ENCODE measurements at regions not wholly inside any gene's neighbourhood (a gene's known extent, or its start where the extent isn't known, plus 50 kb on each side); places are given as distances from the start of the nearest gene placed in this dataset.

- peak; percentile 48 for DNase-seq
These were observed 70.4 kb upstream of the DAB2 start for GRCh38 chr5:39495227-39495626.

- no peak for DNase-seq
These were observed 69.8 kb upstream of the DAB2 start for GRCh38 chr5:39494534-39494933.

GRCh38 chr5:39494107-39494510, 69.3 kb upstream of the DAB2 start:
- peak; percentile 77 for DNase-seq

- no peak for DNase-seq
These were observed 66.4 kb upstream of the DAB2 start for GRCh38 chr5:39491210-39491609.

- no peak for DNase-seq
These were observed 64.5 kb upstream of the DAB2 start for GRCh38 chr5:39489263-39489662.

- no peak for DNase-seq
These were observed 62.0 kb upstream of the DAB2 start for GRCh38 chr5:39486790-39487189.

GRCh38 chr5:39486361-39486760, 61.6 kb upstream of the DAB2 start:
- DNase-seq: no peak

GRCh38 chr5:39485079-39485478, 60.3 kb upstream of the DAB2 start:
- no peak for DNase-seq

GRCh38 chr5:39484673-39485072, 59.9 kb upstream of the DAB2 start:
- DNase-seq: no peak

- DNase-seq: no peak
These were observed 57.3 kb upstream of the DAB2 start for GRCh38 chr5:39482098-39482497.

GRCh38 chr5:39479537-39479936, 54.8 kb upstream of the DAB2 start:
- no peak for DNase-seq

- DNase-seq: no peak
These were observed 54.1 kb upstream of the DAB2 start for GRCh38 chr5:39478863-39479262.

GRCh38 chr5:39476843-39477220, 52.1 kb upstream of the DAB2 start:
- no peak for DNase-seq

GRCh38 chr5:39475881-39476842, 51.4 kb upstream of the DAB2 start:
- peak; percentile 78 for DNase-seq

GRCh38 chr5:39475159-39475571, 50.4 kb upstream of the DAB2 start:
- no peak for DNase-seq
